GM21526 (cell line): ENCODE measurements at regions not wholly inside any gene's neighbourhood (a gene's known extent, or its start where the extent isn't known, plus 50 kb on each side); places are given as distances from the start of the nearest gene placed in this dataset.

Experiments used
- ATAC-seq: cut with Tn5 transposase; IDR thresholded peaks from one replicate; pipeline ENCODE4 v1.9.1; 2021; ENCODE audit warnings: moderate library complexity; ENCODE audit not compliant: unreplicated experiment, low FRiP score

DNA sequence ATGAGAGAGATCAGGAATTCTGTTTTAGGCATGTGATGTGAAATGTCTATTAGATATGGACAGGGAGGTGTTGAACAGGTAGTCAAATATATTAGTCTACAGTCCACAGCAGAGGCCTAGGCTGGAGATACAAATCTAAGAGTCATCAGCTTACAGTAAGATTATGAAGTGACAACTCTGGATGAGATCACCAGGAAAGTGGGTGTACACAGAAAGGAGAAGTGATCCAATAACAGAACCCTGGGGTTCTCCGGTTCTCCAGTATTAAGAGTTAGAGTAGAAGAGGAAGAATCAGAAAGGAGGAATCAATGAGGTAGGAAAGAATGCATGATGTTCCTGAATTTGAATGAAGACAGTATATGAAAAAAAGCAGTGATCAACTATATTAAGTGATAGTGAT lies 362.3 kb downstream of the FIGN start:
- peak; percentile 68 for ATAC-seq

- no peak for ATAC-seq
Measured at GRCh38 chr2:163370169-163370886, 365.5 kb downstream of the FIGN start.

GRCh38 chr2:163369111-163369510 lies 366.7 kb downstream of the FIGN start:
- no peak for ATAC-seq

DNA sequence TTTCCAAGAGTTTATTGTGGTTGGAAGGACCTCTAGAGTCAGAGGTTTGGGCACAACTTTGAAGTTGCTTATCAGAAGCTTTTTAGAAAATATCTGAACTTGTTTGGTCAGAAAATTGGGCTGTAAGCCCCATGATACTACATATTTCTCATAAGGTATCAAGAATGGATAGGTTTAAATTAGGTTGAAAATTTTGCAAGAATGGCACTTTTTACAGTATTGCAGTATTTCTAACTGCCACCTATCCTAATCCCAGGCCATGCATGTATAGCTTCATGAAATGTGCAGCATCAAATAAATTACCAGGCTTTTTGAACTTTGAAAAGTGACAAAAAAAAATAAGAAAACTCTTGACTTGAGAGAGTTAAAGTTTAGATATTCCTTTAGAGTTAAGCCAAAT lies 367.2 kb downstream of the FIGN start:
- ATAC-seq = no peak

GRCh38 chr2:163367825-163368582 lies 367.8 kb downstream of the FIGN start:
- no peak for ATAC-seq

DNA sequence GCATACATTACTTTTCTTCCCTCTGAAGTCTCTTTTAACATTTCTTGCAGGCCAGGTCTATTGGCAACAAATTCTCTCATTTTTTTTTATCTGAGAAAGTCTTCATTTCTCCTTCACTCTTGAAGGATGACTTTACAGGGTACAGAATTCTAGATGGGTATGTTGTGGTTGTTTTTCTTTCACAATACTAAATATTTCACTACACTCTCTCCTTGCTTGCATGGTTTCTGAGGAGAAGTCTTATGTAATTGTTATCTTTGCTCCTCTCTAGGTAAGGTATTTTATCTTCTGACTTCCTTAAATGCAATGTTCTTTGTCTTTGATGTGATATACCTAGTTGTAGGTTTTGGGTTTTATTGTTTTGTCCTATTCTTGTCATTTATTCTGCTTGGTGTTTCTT lies 371.1 kb downstream of the FIGN start:
- no peak for ATAC-seq

- ATAC-seq = no peak
Measured at GRCh38 chr2:163353551-163353950, 382.3 kb downstream of the FIGN start.

GRCh38 chr2:163351966-163352365 lies 383.8 kb downstream of the FIGN start:
- no peak for ATAC-seq

GRCh38 chr2:163351143-163351542 lies 384.7 kb downstream of the FIGN start:
- ATAC-seq = no peak

DNA sequence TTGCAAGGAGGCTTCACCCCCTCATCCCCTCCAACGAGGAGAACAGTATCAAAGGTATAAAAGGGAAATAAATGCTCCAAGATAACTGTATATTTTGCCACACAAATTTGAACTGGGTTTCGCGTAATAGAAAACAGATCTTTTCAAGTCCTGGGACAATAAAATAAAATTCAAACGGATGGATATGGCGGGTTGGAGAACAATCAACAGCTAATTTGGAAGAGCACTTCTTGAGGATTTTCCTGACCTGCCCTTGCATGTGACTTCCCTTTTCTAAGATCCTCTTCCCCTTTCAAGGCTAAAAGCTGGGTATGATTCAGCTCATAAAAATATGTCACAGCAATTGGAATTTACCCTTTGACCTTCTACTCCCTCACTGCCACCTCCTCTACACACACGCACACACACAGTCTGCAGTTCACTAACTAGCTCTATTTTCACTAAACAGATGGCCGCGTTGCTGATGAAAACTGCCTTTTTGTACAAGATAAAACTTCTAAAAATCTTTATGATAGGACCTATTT lies 386.9 kb downstream of the FIGN start:
- no peak for ATAC-seq

GRCh38 chr2:163347982-163348856 lies 387.6 kb downstream of the FIGN start:
- ATAC-seq = no peak

DNA sequence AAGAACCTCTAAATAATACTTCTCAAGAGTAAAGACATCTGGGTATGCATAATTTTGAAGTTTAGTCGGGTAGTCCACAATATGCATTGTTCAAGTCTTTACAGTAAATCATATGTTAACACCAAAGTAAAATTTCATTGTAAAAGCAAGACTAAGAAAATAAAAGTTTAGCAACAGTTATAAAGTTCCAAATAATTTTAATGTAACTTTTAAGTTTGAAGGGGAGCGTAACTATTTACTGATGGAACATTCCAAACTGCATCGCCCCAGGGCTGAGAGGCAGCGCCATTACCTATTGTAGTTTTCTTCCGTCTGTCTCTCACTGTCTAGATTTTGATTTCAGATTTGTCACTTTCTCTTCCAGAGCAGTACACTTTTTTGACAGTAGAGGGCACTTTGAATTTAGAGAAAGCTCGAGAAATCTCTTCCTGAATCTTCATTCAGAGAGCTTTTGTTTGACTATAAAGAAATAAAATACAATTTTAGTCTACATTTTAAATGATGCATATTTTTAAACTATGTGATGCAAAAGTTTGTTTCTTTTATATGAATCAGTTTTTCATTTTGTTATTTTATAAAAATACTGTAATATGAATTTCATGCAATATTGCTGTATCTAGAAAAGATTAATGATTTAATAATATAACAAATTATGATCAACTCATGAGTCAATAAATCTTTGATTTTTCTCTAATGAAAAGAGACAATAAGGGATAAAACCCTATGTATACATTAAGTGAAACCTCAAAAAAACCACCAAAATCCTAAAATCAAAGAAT lies 389.8 kb downstream of the FIGN start:
- peak; percentile 81 for ATAC-seq

DNA sequence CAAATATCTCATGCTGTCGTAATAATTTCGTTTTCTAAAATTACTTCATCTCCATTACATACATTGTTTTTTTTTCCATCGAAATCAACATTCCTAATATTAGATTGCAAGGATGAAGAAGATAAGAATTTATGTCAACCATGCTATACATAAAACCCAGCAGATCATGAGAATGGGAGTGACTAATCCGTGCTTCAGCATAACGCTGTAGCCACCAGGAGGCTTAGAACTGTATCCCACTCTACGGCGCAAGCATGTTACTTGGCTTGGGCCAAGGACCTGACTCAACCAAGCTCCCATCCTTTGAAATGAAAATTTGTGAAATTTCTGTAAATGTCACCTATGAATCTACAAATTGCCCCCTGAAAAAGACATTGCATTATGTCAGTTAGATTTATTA lies 392.5 kb downstream of the FIGN start:
- no peak for ATAC-seq

DNA sequence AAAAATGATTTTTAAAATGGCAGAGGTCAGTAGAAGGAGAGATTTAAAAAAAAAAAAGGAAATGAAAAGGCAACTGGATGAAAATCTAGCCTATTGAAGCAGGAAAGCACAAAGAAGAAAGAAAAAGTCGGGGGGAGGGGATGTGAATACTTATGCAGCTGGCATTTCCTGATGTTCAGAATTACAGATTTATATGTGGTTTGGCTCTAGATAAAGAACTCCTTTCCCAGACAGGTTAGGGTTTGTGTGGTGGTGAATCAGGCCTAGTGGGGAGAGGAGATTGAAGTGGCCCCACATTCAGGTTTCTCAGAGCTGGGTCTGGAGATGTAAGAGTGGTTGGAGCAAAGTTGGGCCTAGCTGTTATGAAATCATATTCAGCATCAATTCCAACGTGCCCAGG lies 394.4 kb downstream of the FIGN start:
- no peak for ATAC-seq

DNA sequence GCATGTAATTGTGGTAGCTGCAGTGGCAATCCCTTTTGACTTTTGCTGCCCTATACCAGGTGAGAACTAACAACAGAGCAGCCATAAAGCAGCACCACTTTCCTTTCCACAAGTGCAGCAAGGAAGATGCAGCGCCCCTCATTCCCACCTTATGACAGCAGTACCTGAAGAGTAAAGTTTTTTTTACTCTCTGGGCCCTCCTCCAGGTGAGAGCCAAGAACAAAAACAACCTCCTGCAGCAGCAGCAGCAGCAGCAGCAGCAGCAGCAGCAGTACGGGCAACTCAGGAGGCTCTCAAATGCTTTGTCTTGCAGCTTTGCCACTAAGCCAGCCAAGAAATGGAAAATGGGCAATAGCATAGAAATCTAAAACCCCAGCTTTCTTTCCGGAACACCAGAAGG lies 397.5 kb downstream of the FIGN start:
- no peak for ATAC-seq

GRCh38 chr2:163324677-163325076 lies 411.1 kb downstream of the FIGN start:
- no peak for ATAC-seq

DNA sequence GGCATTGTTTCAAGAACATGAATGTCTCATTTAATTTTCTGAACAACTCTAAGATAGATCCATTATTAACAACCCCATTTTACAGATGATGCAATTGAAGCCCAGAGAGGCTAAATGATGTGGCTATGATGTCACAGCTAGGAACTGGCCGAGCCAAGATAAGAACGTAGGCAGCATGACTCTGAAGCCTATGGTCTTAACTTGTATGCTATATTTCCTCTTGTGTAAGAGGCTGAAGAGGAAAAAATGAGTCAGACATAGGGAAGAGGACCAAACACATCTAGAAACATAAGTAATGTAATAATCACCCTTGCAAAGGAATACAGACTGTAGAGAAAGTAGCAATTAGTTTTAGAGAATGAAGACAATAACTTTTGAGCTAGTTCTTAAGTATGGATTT lies 416.8 kb downstream of the FIGN start:
- no peak for ATAC-seq

DNA sequence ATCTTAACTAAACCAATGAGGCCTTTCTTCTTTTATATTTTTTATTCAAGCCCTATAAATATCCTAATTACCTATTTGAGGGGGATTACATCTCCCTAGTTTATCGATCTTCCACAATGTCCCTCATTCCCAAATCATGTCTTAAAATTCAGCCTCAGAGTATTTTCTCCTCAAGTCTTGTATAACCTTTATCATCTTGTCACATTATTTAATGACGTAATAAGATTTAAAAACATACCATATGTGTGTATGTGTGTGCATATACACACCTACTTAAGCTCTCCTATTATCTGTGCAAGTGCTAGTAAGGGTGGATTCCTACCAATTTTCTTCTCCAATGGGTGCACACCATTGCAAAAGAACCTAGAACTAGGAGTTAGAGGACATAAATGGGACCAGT lies 421.1 kb downstream of the FIGN start:
- ATAC-seq = no peak

DNA sequence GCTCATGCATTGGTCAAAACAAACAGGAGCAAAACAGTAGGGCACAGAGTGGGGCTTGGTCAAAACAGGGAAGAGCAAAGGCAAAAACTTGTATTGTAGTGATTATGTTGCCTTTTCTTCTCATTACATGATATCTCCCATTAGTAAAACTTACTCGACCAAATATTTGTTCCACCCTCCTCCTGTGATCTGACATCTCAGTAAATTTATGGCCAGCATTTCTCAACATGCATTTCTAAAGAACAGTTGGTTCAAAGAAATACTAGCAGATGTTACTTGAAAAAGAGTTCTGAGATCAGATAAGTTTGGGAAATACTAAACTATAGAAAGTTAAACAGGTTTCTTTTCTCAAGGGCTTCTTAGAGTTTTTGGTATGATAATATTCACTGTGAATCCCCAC lies 423.1 kb downstream of the FIGN start:
- ATAC-seq = no peak

GRCh38 chr2:163306647-163307046 lies 429.2 kb downstream of the FIGN start:
- no peak for ATAC-seq
